Psoas muscle (tissue), 7 donors: ENCODE measurements at regions not wholly inside any gene's neighbourhood (a gene's known extent, or its start where the extent isn't known, plus 50 kb on each side); places are given as distances from the start of the nearest gene placed in this dataset.
"Not testable (repeated sequence)": the region's sequence is repeated elsewhere in the genome, so short reads cannot be mapped to it uniquely, and the experiment has no call there.

Source experiments
- ATAC-seq, 4 donors: fragments of 200-7000 bp; cut with Tn5 transposase; one replicate each; pipeline ENCODE4 v1.9.1; 2020; ENCODE audit warnings: moderate library complexity in 3 of 4, mild to moderate bottlenecking in 2 of 4
- DNase-seq, 2 donors: peaks; one replicate each; pipeline ENCODE4 v3.0.0-alpha.2; 2020
- H3K27ac ChIP-seq: fragments of 200-600 bp; one replicate; pipeline ENCODE4 v1.8.0; 2022
- H3K27me3 ChIP-seq, 3 donors: fragments of 200-600 bp in 1 of 3; one replicate each; pipeline versions ENCODE4 v1.6.1 to v1.8.0; 2013 to 2022; ENCODE audit warnings: low read length in 2 of 3, mild to moderate bottlenecking in 2 of 3, moderate library complexity in 1 of 3; ENCODE audit not compliant: insufficient read depth in 3 of 3
- H3K36me3 ChIP-seq, 2 donors: fragments of 200-600 bp in 1 of 2; one replicate each; pipeline versions ENCODE4 v1.6.1 to v1.8.0; 2013 to 2022; ENCODE audit warnings: low read depth in 1 of 2, mild to moderate bottlenecking in 1 of 2, moderate library complexity in 1 of 2; ENCODE audit not compliant: insufficient read depth in 1 of 2
- H3K4me1 ChIP-seq: fragments of 200-600 bp; one replicate; pipeline ENCODE4 v1.8.0; 2022
- H3K4me3 ChIP-seq: fragments of 200-600 bp; one replicate; pipeline ENCODE4 v1.8.0; 2022; ENCODE audit warnings: mild to moderate bottlenecking
- H3K9me3 ChIP-seq: fragments of 200-600 bp; one replicate; pipeline ENCODE4 v1.8.0; 2022
- WGBS, 3 donors: extraction: QIAGEN DNeasy Blood & Tissue Kit; methylation state at CpG; one replicate each; pipeline versions ENCODE4 v1.1.6 to v1.1.7; 2013; 5-methylcytosine and 5-hydroxymethylcytosine counted together
- intact Hi-C, 2 donors: fragments of 100-400 bp; cut with DNase I; formaldehyde crosslinking; loops; one replicate each; pipeline versions ENCODE4 v1.11.0 to v1.14.2; 2022
- TF ChIP-seq, protein P1 (sequence below): fragments of 200-600 bp; IDR thresholded peaks from one replicate; pipeline ENCODE4 v1.8.0; 2022; ENCODE audit warnings: antibody characterized with exemption
- donor health status: healthy with polysubstance abuse.
- donor health status: DM: no; HTN: no; CAD: no; lungs with moderate emphysema.
- donor health status: Bipolar disorder and iron deficiency.
- donor health status: healthy.
- donor health status: DM: yes; HTN: yes; CAD: no.
- donor health status: DM: no; HTN: no; CAD: no.
- donor health status: DM: yes; HTN: yes; CAD: no.

DNA sequence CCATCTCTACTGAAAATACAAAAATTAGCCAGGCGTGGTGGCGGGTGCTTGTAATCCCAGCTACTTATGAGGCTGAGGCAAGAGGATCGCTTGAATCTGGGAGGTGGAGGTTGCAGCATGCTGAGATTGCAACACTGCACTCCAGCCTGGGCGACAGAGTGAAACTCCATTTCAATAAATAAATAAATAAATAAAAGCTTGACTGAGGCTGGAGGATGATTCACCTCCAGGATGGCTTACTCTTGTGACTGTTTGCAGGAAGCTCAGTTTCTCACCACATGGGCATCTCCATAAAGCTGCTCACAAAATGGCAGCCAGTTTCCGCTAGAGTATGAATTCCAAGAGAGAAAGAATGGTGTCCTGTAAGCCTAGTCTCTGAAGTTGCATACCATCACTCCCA is 191.7 kb upstream of the EDNRA start:
- Histone ChIP-seq H3K4me3 (no peak overlapping the region), H3K36me3 (no peaks in the 10 kb centered on the region), H3K27ac (no peak overlapping the region), H3K9me3 (no peaks in the 10 kb centered on the region), H3K4me1 (no peaks in the 10 kb centered on the region), H3K27me3 (no peaks in the 10 kb centered on the region)
- ATAC-seq (no peak), DNase-seq (no peak)
- WGBS, 3 donors, result 91 to 97% (median 96%) methylated on average over 5 of the region's 5 CpGs
- intact Hi-C loops, result no loop called here
- TF ChIP-seq, protein P1, sequence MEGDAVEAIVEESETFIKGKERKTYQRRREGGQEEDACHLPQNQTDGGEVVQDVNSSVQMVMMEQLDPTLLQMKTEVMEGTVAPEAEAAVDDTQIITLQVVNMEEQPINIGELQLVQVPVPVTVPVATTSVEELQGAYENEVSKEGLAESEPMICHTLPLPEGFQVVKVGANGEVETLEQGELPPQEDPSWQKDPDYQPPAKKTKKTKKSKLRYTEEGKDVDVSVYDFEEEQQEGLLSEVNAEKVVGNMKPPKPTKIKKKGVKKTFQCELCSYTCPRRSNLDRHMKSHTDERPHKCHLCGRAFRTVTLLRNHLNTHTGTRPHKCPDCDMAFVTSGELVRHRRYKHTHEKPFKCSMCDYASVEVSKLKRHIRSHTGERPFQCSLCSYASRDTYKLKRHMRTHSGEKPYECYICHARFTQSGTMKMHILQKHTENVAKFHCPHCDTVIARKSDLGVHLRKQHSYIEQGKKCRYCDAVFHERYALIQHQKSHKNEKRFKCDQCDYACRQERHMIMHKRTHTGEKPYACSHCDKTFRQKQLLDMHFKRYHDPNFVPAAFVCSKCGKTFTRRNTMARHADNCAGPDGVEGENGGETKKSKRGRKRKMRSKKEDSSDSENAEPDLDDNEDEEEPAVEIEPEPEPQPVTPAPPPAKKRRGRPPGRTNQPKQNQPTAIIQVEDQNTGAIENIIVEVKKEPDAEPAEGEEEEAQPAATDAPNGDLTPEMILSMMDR, result no peak

DNA sequence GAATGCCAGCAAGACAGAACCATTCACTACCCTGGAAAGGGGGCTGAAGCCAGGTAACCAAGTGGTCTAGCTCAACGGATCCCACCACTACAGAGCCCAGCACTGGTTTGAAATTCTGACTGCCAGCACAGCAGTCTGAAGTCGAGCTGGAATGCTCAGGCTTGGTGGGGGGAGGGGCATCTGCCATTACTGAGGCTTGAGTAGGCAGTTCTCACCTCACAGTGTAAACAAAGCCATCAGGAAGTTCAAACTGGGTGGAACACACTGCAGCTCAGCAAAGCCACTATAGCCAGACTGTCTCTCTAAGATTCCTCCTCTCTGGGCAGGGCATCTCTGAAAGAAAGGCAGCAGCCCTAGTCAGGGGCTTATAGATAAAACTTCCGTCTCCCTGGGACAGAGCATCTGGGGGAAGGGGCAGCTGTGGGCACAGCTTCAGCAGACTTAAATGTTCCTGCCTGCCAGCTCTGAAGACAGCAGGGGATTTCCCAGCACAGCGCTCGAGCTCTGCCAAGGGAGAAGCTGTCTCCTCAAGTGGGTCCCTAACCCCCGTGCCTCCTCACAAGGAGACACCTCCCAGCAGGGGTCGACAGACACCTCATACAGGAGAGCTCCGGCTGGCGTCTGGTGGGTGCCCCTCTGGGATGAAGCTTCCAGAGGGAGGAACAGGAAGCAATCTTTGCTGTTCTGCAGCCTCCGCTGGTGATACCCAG is 188.1 kb upstream of the EDNRA start:
- H3K4me1 ChIP-seq, H3K36me3 ChIP-seq, intact Hi-C loops, DNase-seq, H3K27me3 ChIP-seq, H3K4me3 ChIP-seq, ATAC-seq, H3K9me3 ChIP-seq, H3K27ac ChIP-seq: not testable (repeated sequence)
- WGBS, 3 donors, result 62 to 71% (median 69%) methylated on average over 10 of the region's 10 CpGs

DNA sequence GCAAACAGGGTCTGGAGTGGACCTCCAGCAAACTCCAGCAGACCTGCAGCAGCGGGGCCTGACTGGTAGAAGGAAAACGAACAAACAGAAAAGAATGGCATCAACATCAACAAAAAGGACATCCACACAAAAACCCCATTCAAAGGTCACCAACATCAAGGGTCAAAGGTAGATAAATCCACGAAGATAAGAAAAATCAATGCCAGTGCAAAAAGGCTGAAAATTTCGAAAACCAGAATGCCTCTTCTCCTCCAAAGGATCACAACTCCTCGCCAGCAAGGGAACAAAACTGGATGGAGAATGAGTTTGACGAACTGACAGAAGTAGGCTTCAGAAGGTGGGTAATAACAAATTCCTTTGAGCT is 187.6 kb upstream of the EDNRA start:
- not testable (repeated sequence) for H3K4me3 ChIP-seq, ATAC-seq

DNA sequence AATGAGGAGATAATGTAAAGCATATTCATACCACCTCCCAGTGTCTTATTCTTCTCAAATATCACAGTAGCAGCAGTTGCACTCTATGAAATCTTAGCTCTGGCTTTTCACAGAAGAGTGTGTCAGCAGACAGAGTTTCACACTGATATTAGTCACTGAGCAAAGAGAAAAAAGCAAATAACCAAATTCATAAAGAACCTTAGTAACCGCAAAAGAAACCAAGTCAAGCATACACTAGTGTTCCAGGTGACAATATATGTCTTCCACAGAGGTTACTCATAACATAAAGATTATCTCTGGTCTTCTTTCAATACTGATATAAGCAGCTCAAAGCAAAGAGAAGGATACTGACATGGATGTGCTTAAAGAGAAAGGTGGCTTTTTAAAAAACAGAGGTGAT is 181.7 kb upstream of the EDNRA start:
- ATAC-seq (no peak), DNase-seq (no peak)
- no peaks in the 10 kb centered on the region for H3K27me3 ChIP-seq
- WGBS, 3 donors, result 67 to 74% (median 74%) methylated on average over 1 of the region's 1 CpG
- H3K4me1 ChIP-seq, result no peaks in the 10 kb centered on the region
- no peak overlapping the region for H3K27ac ChIP-seq
- TF ChIP-seq, protein P1, result no peak
- H3K4me3 ChIP-seq, result no peak overlapping the region
- intact Hi-C loops, result no loop called here
- H3K9me3 ChIP-seq, result no peaks in the 10 kb centered on the region
- no peaks in the 10 kb centered on the region for H3K36me3 ChIP-seq

More for the DNA sequence above, 187.6 kb upstream of the EDNRA start:
- 83 to 90% (median 88%) methylated on average over 6 of the region's 6 CpGs for WGBS, 3 donors
- H3K9me3 ChIP-seq, H3K27me3 ChIP-seq, H3K36me3 ChIP-seq, H3K4me1 ChIP-seq, intact Hi-C loops, DNase-seq, H3K27ac ChIP-seq: not testable (repeated sequence)

DNA sequence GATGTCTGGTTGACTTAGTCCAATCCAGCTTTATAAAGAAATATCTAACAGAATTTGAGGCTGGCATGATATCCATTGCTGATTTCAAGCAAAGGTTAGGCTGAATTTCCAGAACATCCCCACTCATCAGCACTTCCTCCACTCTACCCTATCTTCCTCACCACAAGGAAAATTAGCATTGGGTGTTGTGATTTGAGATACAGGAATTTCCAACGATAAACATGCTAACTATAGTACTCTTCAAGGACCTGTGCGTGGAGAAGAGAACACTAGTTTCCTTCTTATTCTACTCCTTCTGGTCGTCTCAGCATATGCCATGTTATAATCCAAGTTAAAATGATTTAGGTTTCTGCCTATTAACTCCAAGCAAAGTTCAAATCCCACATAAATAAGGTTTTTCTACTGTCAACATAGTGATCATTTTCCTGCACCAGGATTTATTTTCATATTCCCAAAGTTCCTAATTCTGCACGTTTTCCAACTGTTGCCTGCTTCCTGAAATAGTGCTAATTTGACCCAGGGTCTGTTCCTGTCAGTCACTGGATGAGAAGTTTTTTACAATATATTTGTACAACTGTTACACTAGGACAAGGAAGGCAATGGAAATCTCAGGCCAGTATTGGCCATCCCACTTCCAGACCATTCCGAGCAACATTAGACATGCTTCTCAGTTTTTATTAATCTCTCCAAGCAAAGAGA is 177.6 kb upstream of the EDNRA start:
- WGBS, 3 donors, result 19 to 21% (median 21%) methylated on average over 5 of the region's 5 CpGs
- Histone ChIP-seq H3K9me3 (no peaks in the 10 kb centered on the region), H3K4me1 (no peaks in the 10 kb centered on the region), H3K4me3 (no peak overlapping the region), H3K27me3 (no peaks in the 10 kb centered on the region), H3K36me3 (no peaks in the 10 kb centered on the region), H3K27ac (no peak overlapping the region)
- ATAC-seq (no peak), DNase-seq (no peak)
- intact Hi-C loops, result no loop called here
- TF ChIP-seq, protein P1, result no peak
